H1 (cell line): ENCODE measurements at regions not wholly inside any gene's neighbourhood (a gene's known extent, or its start where the extent isn't known, plus 50 kb on each side); places are given as distances from the start of the nearest gene placed in this dataset.

Source experiments
- CHD2 ChIP-seq: IDR thresholded peaks from 2 replicates; pipeline ENCODE4 v1.6.1; 2012; ENCODE audit warnings: low read length, improper control_type of control experiment
- HDAC2 ChIP-seq, 2 experiments: fragments of 300-600 bp in 1 of 2; sonication (generic) in 1 of 2; IDR thresholded peaks; 2 replicates each; pipeline ENCODE4 v1.6.1; 2011 to 2012; ENCODE audit warnings: low read depth in 2 of 2, low read length in 2 of 2, mild to moderate bottlenecking in 2 of 2, moderate library complexity in 2 of 2, borderline replicate concordance in 1 of 2, inconsistent platforms in 1 of 2
- NANOG ChIP-seq: IDR thresholded peaks from 2 replicates; pipeline ENCODE4 v1.6.1; 2011; ENCODE audit warnings: low read length, low read depth, mild to moderate bottlenecking, inconsistent platforms; ENCODE audit not compliant: insufficient read depth, poor library complexity, severe bottlenecking
- NRF1 ChIP-seq: IDR thresholded peaks from 2 replicates; pipeline ENCODE4 v1.6.1; 2011; ENCODE audit warnings: mild to moderate bottlenecking, low read depth, low read length, improper control_type of control experiment
- RNF2 ChIP-seq: fragments of 200-900, 300-1000 bp; sonication (generic); IDR thresholded peaks from 2 replicates; pipeline ENCODE4 v1.7.1; 2016; ENCODE audit warnings: borderline replicate concordance, low read depth, mild to moderate bottlenecking, antibody characterized with exemption, low read length; ENCODE audit not compliant: poor library complexity, severe bottlenecking; ENCODE audit errors: missing control alignments
- TF ChIP-seq, protein P1 (sequence below): fragments of 300-600 bp; sonication (generic); IDR thresholded peaks from 2 replicates; pipeline ENCODE4 v1.7.1; 2012; ENCODE audit warnings: low read length, moderate library complexity, mild to moderate bottlenecking, inconsistent platforms; ENCODE audit not compliant: insufficient replicate concordance
- TF ChIP-seq, protein P2 (sequence below): IDR thresholded peaks from 2 replicates; pipeline ENCODE4 v1.6.1; 2011; ENCODE audit warnings: low read depth, mild to moderate bottlenecking, low read length; ENCODE audit not compliant: insufficient read depth
- TF ChIP-seq, protein P3 (sequence below): IDR thresholded peaks from 2 replicates; pipeline ENCODE4 v1.6.1; 2011; ENCODE audit warnings: low read length, improper control_type of control experiment

DNA sequence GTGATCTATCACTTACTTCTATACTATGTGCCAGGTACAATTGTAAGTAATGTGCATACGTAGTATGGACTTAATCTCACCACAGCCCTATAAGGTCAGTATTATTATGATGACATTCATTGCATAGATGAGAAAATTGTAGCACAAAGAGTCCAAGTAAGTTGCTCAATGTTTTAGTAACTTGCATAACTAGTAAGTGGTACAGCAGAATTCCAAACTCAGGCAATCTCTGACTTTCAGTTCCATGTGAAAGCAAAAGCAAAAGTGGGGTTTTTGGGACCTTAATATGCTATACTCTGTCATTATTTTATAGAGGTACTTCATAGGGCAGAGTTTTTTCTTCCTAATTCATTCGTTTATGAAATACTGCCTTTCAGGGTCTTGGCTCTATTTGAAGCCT lies 188.8 kb upstream of the VEGFC start (continued):
- TF ChIP-seq, protein P1, sequence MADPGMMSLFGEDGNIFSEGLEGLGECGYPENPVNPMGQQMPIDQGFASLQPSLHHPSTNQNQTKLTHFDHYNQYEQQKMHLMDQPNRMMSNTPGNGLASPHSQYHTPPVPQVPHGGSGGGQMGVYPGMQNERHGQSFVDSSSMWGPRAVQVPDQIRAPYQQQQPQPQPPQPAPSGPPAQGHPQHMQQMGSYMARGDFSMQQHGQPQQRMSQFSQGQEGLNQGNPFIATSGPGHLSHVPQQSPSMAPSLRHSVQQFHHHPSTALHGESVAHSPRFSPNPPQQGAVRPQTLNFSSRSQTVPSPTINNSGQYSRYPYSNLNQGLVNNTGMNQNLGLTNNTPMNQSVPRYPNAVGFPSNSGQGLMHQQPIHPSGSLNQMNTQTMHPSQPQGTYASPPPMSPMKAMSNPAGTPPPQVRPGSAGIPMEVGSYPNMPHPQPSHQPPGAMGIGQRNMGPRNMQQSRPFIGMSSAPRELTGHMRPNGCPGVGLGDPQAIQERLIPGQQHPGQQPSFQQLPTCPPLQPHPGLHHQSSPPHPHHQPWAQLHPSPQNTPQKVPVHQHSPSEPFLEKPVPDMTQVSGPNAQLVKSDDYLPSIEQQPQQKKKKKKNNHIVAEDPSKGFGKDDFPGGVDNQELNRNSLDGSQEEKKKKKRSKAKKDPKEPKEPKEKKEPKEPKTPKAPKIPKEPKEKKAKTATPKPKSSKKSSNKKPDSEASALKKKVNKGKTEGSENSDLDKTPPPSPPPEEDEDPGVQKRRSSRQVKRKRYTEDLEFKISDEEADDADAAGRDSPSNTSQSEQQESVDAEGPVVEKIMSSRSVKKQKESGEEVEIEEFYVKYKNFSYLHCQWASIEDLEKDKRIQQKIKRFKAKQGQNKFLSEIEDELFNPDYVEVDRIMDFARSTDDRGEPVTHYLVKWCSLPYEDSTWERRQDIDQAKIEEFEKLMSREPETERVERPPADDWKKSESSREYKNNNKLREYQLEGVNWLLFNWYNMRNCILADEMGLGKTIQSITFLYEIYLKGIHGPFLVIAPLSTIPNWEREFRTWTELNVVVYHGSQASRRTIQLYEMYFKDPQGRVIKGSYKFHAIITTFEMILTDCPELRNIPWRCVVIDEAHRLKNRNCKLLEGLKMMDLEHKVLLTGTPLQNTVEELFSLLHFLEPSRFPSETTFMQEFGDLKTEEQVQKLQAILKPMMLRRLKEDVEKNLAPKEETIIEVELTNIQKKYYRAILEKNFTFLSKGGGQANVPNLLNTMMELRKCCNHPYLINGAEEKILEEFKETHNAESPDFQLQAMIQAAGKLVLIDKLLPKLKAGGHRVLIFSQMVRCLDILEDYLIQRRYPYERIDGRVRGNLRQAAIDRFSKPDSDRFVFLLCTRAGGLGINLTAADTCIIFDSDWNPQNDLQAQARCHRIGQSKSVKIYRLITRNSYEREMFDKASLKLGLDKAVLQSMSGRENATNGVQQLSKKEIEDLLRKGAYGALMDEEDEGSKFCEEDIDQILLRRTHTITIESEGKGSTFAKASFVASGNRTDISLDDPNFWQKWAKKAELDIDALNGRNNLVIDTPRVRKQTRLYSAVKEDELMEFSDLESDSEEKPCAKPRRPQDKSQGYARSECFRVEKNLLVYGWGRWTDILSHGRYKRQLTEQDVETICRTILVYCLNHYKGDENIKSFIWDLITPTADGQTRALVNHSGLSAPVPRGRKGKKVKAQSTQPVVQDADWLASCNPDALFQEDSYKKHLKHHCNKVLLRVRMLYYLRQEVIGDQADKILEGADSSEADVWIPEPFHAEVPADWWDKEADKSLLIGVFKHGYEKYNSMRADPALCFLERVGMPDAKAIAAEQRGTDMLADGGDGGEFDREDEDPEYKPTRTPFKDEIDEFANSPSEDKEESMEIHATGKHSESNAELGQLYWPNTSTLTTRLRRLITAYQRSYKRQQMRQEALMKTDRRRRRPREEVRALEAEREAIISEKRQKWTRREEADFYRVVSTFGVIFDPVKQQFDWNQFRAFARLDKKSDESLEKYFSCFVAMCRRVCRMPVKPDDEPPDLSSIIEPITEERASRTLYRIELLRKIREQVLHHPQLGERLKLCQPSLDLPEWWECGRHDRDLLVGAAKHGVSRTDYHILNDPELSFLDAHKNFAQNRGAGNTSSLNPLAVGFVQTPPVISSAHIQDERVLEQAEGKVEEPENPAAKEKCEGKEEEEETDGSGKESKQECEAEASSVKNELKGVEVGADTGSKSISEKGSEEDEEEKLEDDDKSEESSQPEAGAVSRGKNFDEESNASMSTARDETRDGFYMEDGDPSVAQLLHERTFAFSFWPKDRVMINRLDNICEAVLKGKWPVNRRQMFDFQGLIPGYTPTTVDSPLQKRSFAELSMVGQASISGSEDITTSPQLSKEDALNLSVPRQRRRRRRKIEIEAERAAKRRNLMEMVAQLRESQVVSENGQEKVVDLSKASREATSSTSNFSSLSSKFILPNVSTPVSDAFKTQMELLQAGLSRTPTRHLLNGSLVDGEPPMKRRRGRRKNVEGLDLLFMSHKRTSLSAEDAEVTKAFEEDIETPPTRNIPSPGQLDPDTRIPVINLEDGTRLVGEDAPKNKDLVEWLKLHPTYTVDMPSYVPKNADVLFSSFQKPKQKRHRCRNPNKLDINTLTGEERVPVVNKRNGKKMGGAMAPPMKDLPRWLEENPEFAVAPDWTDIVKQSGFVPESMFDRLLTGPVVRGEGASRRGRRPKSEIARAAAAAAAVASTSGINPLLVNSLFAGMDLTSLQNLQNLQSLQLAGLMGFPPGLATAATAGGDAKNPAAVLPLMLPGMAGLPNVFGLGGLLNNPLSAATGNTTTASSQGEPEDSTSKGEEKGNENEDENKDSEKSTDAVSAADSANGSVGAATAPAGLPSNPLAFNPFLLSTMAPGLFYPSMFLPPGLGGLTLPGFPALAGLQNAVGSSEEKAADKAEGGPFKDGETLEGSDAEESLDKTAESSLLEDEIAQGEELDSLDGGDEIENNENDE = no peak
- TF ChIP-seq, protein P2, sequence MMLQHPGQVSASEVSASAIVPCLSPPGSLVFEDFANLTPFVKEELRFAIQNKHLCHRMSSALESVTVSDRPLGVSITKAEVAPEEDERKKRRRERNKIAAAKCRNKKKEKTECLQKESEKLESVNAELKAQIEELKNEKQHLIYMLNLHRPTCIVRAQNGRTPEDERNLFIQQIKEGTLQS = no peak
- no peak for TF ChIP-seq HDAC2 (IDR thresholded peaks at IDR 0.05; ENCODE audit: borderline replicate concordance in 1 of 2, low read depth in 2 of 2, low read length in 2 of 2)
- TF ChIP-seq NRF1 = no peak
- TF ChIP-seq, protein P3, sequence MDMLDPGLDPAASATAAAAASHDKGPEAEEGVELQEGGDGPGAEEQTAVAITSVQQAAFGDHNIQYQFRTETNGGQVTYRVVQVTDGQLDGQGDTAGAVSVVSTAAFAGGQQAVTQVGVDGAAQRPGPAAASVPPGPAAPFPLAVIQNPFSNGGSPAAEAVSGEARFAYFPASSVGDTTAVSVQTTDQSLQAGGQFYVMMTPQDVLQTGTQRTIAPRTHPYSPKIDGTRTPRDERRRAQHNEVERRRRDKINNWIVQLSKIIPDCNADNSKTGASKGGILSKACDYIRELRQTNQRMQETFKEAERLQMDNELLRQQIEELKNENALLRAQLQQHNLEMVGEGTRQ = no peak
- TF ChIP-seq CHD2 = no peak
- TF ChIP-seq NANOG = no peak
- no peak for TF ChIP-seq RNF2
